Uterus (tissue), 3 donors: ENCODE measurements at regions not wholly inside any gene's neighbourhood (a gene's known extent, or its start where the extent isn't known, plus 50 kb on each side); places are given as distances from the start of the nearest gene placed in this dataset.

Experiments used
- DNase-seq, 2 donors: peaks; one replicate each; pipeline ENCODE4 v3.0.0-alpha.2; 2019 to 2020
- H3K27ac ChIP-seq, 2 donors: fragments of 200-600 bp; sonication (generic); 1 replicate in 1 of 2; 2 replicates in 1 of 2; pipeline ENCODE4 v1.5.1; 2016 to 2018
- H3K27me3 ChIP-seq, 2 donors: fragments of 200-600 bp; sonication (generic); one replicate each; pipeline ENCODE4 v1.5.1; 2018 to 2019; ENCODE audit warnings: control low read depth in 1 of 2
- H3K36me3 ChIP-seq, 2 donors: fragments of 200-600 bp; sonication (generic); one replicate each; pipeline ENCODE4 v1.5.1; 2019; ENCODE audit warnings: control low read depth in 1 of 2
- H3K4me1 ChIP-seq, 2 donors: fragments of 200-600 bp; sonication (generic); one replicate each; pipeline ENCODE4 v1.5.1; 2018 to 2019; ENCODE audit warnings: control low read depth in 1 of 2
- H3K4me3 ChIP-seq, 2 donors: fragments of 200-600 bp; sonication (generic); 1 replicate in 1 of 2; 2 replicates in 1 of 2; pipeline ENCODE4 v1.5.1; 2018 to 2019; ENCODE audit warnings: mild to moderate bottlenecking in 1 of 2
- H3K9me3 ChIP-seq, 2 donors: fragments of 200-600 bp; sonication (generic); one replicate each; pipeline ENCODE4 v1.5.1; 2019; ENCODE audit warnings: control low read depth in 1 of 2
- CTCF ChIP-seq, 4 experiments: fragments of 200-600 bp in 2 of 4; fragments of 450-650 bp in 2 of 4; sonication (generic) in 2 of 4; IDR thresholded peaks; one replicate each; pipeline ENCODE4 v1.5.1; 2016 to 2019; ENCODE audit warnings: antibody characterized with exemption in 4 of 4, mild to moderate bottlenecking in 2 of 4, moderate library complexity in 1 of 4
- POLR2A ChIP-seq, 2 donors: fragments of 450-650 bp; IDR thresholded peaks; one replicate each; pipeline ENCODE4 v1.6.1; 2016; ENCODE audit warnings: antibody characterized with exemption in 2 of 2, mild to moderate bottlenecking in 1 of 2, moderate library complexity in 1 of 2
- intact Hi-C: fragments of 100-400 bp; cut with DNase I; formaldehyde crosslinking; loops from one replicate; pipeline ENCODE4 v1.15.1; 2023; ENCODE audit warnings: low total_unique reads
- donor health status: DM: yes; HTN: yes; CAD: no.

DNA sequence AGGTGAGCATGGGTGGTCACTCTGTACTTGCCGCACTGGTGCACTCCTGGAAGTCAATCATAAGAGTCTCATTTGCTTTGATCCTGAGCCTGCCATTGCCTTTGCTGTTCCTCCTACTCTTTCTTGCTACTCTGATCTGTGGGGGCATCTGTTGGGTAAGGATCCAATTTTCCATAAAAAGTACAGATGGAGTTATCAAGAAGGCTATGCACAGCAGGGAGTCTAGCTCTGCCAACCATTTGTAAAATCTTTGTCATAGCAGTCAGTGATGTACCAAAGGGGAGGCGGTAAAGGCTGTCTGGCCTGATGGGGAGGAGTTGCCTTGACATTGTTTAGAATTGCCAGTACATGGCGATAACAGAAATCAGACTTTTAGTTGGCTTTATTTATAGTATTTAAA is 109.0 kb upstream of the PLPPR1 start:
- no peak overlapping the region for H3K4me3 ChIP-seq
- no peaks in the 10 kb centered on the region for H3K36me3 ChIP-seq
- no peaks in the 10 kb centered on the region for H3K9me3 ChIP-seq
- intact Hi-C loops = no loop called here
- H3K27me3 ChIP-seq = no peaks in the 10 kb centered on the region
- no peak for DNase-seq
- no peak overlapping the region for H3K27ac ChIP-seq
- H3K4me1 ChIP-seq = no peaks in the 10 kb centered on the region
- TF ChIP-seq CTCF (IDR thresholded peaks at IDR 0.05) = no peak
- no peak for TF ChIP-seq POLR2A (IDR thresholded peaks at IDR 0.05)

DNA sequence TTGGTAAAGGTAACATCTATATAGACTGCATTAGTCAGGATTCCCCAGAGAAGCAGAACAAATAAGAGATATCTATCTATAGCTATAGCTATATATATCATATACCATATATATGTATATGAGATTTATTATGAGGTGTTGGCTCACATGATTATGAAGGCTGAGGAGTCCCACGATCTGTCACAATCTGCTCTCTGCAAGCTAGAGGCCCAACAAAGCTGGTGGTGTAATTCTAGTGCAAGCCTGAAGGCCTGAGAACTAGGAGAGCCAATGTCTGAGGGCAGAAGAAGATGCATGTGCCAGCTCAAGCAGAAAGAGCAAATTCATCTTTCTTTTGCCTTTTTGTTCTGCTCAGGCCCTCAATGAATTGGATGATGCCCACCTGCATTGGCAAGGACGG is 102.2 kb upstream of the PLPPR1 start:
- Histone ChIP-seq H3K4me1 (no peaks in the 10 kb centered on the region), H3K4me3 (no peak overlapping the region), H3K36me3 (no peaks in the 10 kb centered on the region), H3K9me3 (no peaks in the 10 kb centered on the region), H3K27ac (no peak overlapping the region), H3K27me3 (no peaks in the 10 kb centered on the region)
- no peak for TF ChIP-seq POLR2A (IDR thresholded peaks at IDR 0.05)
- no peak for TF ChIP-seq CTCF (IDR thresholded peaks at IDR 0.05)
- no peak for DNase-seq
- intact Hi-C loops = no loop called here

GRCh38 chr9:100927763-100928162 is 100.8 kb upstream of the PLPPR1 start:
- TF ChIP-seq POLR2A (IDR thresholded peaks at IDR 0.05) (no peak), CTCF (IDR thresholded peaks at IDR 0.05) (no peak)
- Histone ChIP-seq H3K4me3 (no peak overlapping the region), H3K9me3 (no peaks in the 10 kb centered on the region), H3K4me1 (no peaks in the 10 kb centered on the region), H3K27ac (no peak overlapping the region), H3K27me3 (no peaks in the 10 kb centered on the region), H3K36me3 (no peaks in the 10 kb centered on the region)
- intact Hi-C loops = no loop called here
- no peak for DNase-seq

DNA sequence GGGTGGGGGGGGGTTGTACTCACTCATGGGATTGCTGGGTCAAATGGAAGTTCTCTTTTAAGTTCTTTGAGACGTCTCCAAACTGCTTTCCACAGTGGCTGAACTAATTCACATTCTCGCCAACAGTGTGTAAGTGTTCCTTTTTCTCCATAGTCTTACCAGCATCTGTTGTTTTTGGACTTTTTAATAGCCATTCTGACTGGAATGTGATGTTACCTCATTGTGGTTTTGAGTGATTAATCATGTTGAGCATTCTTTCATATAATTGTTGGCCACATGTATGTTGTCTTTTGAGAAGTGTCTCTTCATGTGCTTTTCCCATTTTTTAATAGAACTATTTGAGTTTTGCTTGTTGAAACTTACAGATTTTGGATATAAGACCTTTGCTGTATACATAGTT is 94.9 kb upstream of the PLPPR1 start:
- no peak for TF ChIP-seq POLR2A (IDR thresholded peaks at IDR 0.05)
- no peak for TF ChIP-seq CTCF (IDR thresholded peaks at IDR 0.05)
- H3K27me3 ChIP-seq = no peaks in the 10 kb centered on the region
- no peak for DNase-seq
- intact Hi-C loops = no loop called here
- H3K9me3 ChIP-seq = no peaks in the 10 kb centered on the region
- no peak overlapping the region for H3K27ac ChIP-seq
- H3K4me3 ChIP-seq = no peak overlapping the region
- H3K36me3 ChIP-seq = no peaks in the 10 kb centered on the region
- no peaks in the 10 kb centered on the region for H3K4me1 ChIP-seq

GRCh38 chr9:100937382-100937781 is 91.1 kb upstream of the PLPPR1 start:
- Histone ChIP-seq H3K4me1 (no peaks in the 10 kb centered on the region), H3K4me3 (no peak overlapping the region), H3K36me3 (no peaks in the 10 kb centered on the region), H3K27ac (no peak overlapping the region), H3K9me3 (no peaks in the 10 kb centered on the region), H3K27me3 (no peaks in the 10 kb centered on the region)
- DNase-seq = no peak
- intact Hi-C loops = no loop called here
- TF ChIP-seq POLR2A (IDR thresholded peaks at IDR 0.05) (no peak), CTCF (IDR thresholded peaks at IDR 0.05) (no peak)
